ENCODE measurements at regions not wholly inside any gene's neighbourhood (a gene's known extent, or its start where the extent isn't known, plus 50 kb on each side); places are given as distances from the start of the nearest gene placed in this dataset.

GRCh38 chrX:1052021-1052420 lies 160.4 kb downstream of the CRLF2 start:
- TF ChIP-seq POLR2AphosphoS5 (IDR thresholded peaks at IDR 0.05), result no peak
- TF ChIP-seq CTCF (IDR thresholded peaks at IDR 0.05), result no peak
- no peak for TF ChIP-seq EP300 (IDR thresholded peaks at IDR 0.05)
- TF ChIP-seq POLR2A (IDR thresholded peaks at IDR 0.05), result no peak

All from gastroesophageal sphincter (tissue), 3 donors.